ENCODE measurements at regions not wholly inside any gene's neighbourhood (a gene's known extent, or its start where the extent isn't known, plus 50 kb on each side); places are given as distances from the start of the nearest gene placed in this dataset.

- no peak for TF ChIP-seq CTCF (conservative IDR thresholded peaks at IDR 0.05; ENCODE audit: control insufficient read depth, insufficient read depth, low read depth, low read length)
- no peak overlapping the region for H3K4me3 ChIP-seq (ENCODE audit: control insufficient read depth, low read depth, low read length)
- no peak for DNase-seq (ENCODE audit: low read depth)
Observed at GRCh38 chr10:64497306-64497705, 976.1 kb downstream of the REEP3 start.

GRCh38 chr10:64501807-64502206 lies 980.6 kb downstream of the REEP3 start:
- TF ChIP-seq CTCF (conservative IDR thresholded peaks at IDR 0.05; ENCODE audit: control insufficient read depth, insufficient read depth, low read depth, low read length), result no peak
- H3K4me3 ChIP-seq (ENCODE audit: control insufficient read depth, low read depth, low read length), result no peak overlapping the region
- DNase-seq (ENCODE audit: low read depth), result no peak

- H3K4me3 ChIP-seq (ENCODE audit: control insufficient read depth, low read depth, low read length), result no peak overlapping the region
- no peak for DNase-seq (ENCODE audit: low read depth)
- no peak for TF ChIP-seq CTCF (conservative IDR thresholded peaks at IDR 0.05; ENCODE audit: control insufficient read depth, insufficient read depth, low read depth, low read length)
Observed at GRCh38 chr10:64502936-64503335, 981.7 kb downstream of the REEP3 start.

- H3K4me3 ChIP-seq (ENCODE audit: control insufficient read depth, low read depth, low read length), result no peak overlapping the region
- TF ChIP-seq CTCF (conservative IDR thresholded peaks at IDR 0.05; ENCODE audit: control insufficient read depth, insufficient read depth, low read depth, low read length), result no peak
- DNase-seq (ENCODE audit: low read depth), result no peak
Observed at GRCh38 chr10:64503429-64503828, 982.2 kb downstream of the REEP3 start.

- DNase-seq (ENCODE audit: low read depth), result no peak
- no peak overlapping the region for H3K4me3 ChIP-seq (ENCODE audit: control insufficient read depth, low read depth, low read length)
- no peak for TF ChIP-seq CTCF (conservative IDR thresholded peaks at IDR 0.05; ENCODE audit: control insufficient read depth, insufficient read depth, low read depth, low read length)
Observed at GRCh38 chr10:64505501-64505900, 984.3 kb downstream of the REEP3 start.

- no peak for TF ChIP-seq CTCF (conservative IDR thresholded peaks at IDR 0.05; ENCODE audit: control insufficient read depth, insufficient read depth, low read depth, low read length)
- DNase-seq (ENCODE audit: low read depth), result no peak
- no peak overlapping the region for H3K4me3 ChIP-seq (ENCODE audit: control insufficient read depth, low read depth, low read length)
Observed at GRCh38 chr10:64506963-64507362, 985.8 kb downstream of the REEP3 start.

- DNase-seq (ENCODE audit: low read depth), result no peak
- no peak overlapping the region for H3K4me3 ChIP-seq (ENCODE audit: control insufficient read depth, low read depth, low read length)
- no peak for TF ChIP-seq CTCF (conservative IDR thresholded peaks at IDR 0.05; ENCODE audit: control insufficient read depth, insufficient read depth, low read depth, low read length)
Observed at GRCh38 chr10:64507651-64508028, 986.4 kb downstream of the REEP3 start.

All from fibroblast of mammary gland (primary cell).